Activated CD8-positive, alpha-beta T cell treated with anti-CD3 and anti-CD28 coated beads for 36 hours (primary cell): ENCODE measurements at regions not wholly inside any gene's neighbourhood (a gene's known extent, or its start where the extent isn't known, plus 50 kb on each side); places are given as distances from the start of the nearest gene placed in this dataset.
"Not testable (repeated sequence)": the region's sequence is repeated elsewhere in the genome, so short reads cannot be mapped to it uniquely, and the experiment has no call there.

Experiments
- ATAC-seq: fragments of 200-7000 bp; cut with Tn5 transposase; one replicate; pipeline ENCODE4 v1.10.0; 2021; ENCODE audit warnings: mild to moderate bottlenecking, moderate library complexity
- CTCF ChIA-PET: fragments of 350-600 bp; sonication (Branson Sonifier 250); formaldehyde crosslinking; loops from one replicate; lab custom pipeline; 2021; ENCODE audit warnings: antibody characterized with exemption; lab: Charles Lee
- POLR2A ChIA-PET: fragments of 350-600 bp; sonication (Branson Sonifier 250); formaldehyde crosslinking; loops from one replicate; lab custom pipeline; 2021; ENCODE audit warnings: antibody characterized with exemption; lab: Charles Lee
- DNase-seq: peaks from one replicate; pipeline ENCODE4 v3.0.0-alpha.2; 2020
- H3K27ac Mint-ChIP-seq: one replicate; pipeline ENCODE4 v1.8.0; 2021; ENCODE audit warnings: mild to moderate bottlenecking, mixed read lengths
- H3K27me3 Mint-ChIP-seq: one replicate; pipeline ENCODE4 v1.8.0; 2021; ENCODE audit warnings: mixed read lengths
- H3K36me3 Mint-ChIP-seq: one replicate; pipeline ENCODE4 v1.8.0; 2021; ENCODE audit warnings: low read depth, mixed read lengths
- H3K4me1 Mint-ChIP-seq: one replicate; pipeline ENCODE4 v1.8.0; 2021; ENCODE audit warnings: low read depth, mixed read lengths
- H3K4me3 Mint-ChIP-seq: one replicate; pipeline ENCODE4 v1.8.0; 2021; ENCODE audit warnings: mild to moderate bottlenecking, moderate library complexity, mixed read lengths
- H3K9me3 Mint-ChIP-seq: one replicate; pipeline ENCODE4 v1.8.0; 2021; ENCODE audit warnings: mixed read lengths
- CTCF ChIP-seq: fragments of 200-600 bp; IDR thresholded peaks from one replicate; pipeline ENCODE4 v1.8.0; 2022; ENCODE audit warnings: antibody characterized with exemption, mild to moderate bottlenecking
- intact Hi-C: fragments of 100-400 bp; cut with micrococcal nuclease; formaldehyde crosslinking; loops from one replicate; pipeline ENCODE4 v1.10.0; 2022

- ChIA-PET CTCF (no interaction called here), POLR2A (no interaction called here)
- H3K9me3 Mint-ChIP-seq = peaks cover 2% of the 10 kb centered on the region
- TF ChIP-seq CTCF = no peak
- peaks cover under 1% of the 10 kb centered on the region for H3K27me3 Mint-ChIP-seq
- H3K36me3 Mint-ChIP-seq = no peaks in the 10 kb centered on the region
- H3K27ac Mint-ChIP-seq = no peak overlapping the region
- no peak for ATAC-seq
- no peak for DNase-seq
- H3K4me1 Mint-ChIP-seq = no peaks in the 10 kb centered on the region
- no peak overlapping the region for H3K4me3 Mint-ChIP-seq
- intact Hi-C loops = no loop called here
Measured at GRCh38 chr1:232711996-232712395, 82.1 kb upstream of the SIPA1L2 start.

GRCh38 chr1:232713785-232714184 lies 83.9 kb upstream of the SIPA1L2 start:
- Mint-ChIP-seq H3K4me3 (no peak overlapping the region), H3K9me3 (peaks cover 4% of the 10 kb centered on the region), H3K27ac (no peak overlapping the region), H3K27me3 (peaks cover 6% of the 10 kb centered on the region), H3K36me3 (no peaks in the 10 kb centered on the region), H3K4me1 (no peaks in the 10 kb centered on the region)
- intact Hi-C loops = no loop called here
- no peak for ATAC-seq
- DNase-seq = no peak
- POLR2A ChIA-PET = no interaction called here
- CTCF ChIA-PET = no interaction called here
- no peak for TF ChIP-seq CTCF

- H3K27ac Mint-ChIP-seq = no peak overlapping the region
- intact Hi-C loops = no loop called here
- no peaks in the 10 kb centered on the region for H3K36me3 Mint-ChIP-seq
- no peak for DNase-seq
- TF ChIP-seq CTCF = no peak
- peaks cover 4% of the 10 kb centered on the region for H3K9me3 Mint-ChIP-seq
- H3K4me1 Mint-ChIP-seq = no peaks in the 10 kb centered on the region
- H3K27me3 Mint-ChIP-seq = peaks cover 9% of the 10 kb centered on the region
- ChIA-PET CTCF (no interaction called here), POLR2A (no interaction called here)
- ATAC-seq = no peak
- no peak overlapping the region for H3K4me3 Mint-ChIP-seq
Measured at GRCh38 chr1:232715154-232715553, 85.2 kb upstream of the SIPA1L2 start.

- peaks cover 15% of the 10 kb centered on the region for H3K27me3 Mint-ChIP-seq
- ATAC-seq, intact Hi-C loops, H3K36me3 Mint-ChIP-seq, H3K4me1 Mint-ChIP-seq, H3K27ac Mint-ChIP-seq, CTCF ChIA-PET, H3K4me3 Mint-ChIP-seq, POLR2A ChIA-PET, DNase-seq, H3K9me3 Mint-ChIP-seq: not testable (repeated sequence)
Measured at GRCh38 chr1:232717911-232718310, 87.3 kb upstream of the MAP10 start.

GRCh38 chr1:232718928-232719927 lies 86.0 kb upstream of the MAP10 start:
- ChIA-PET POLR2A (no interaction called here), CTCF (no interaction called here)
- DNase-seq (no peak), ATAC-seq (no peak)
- Mint-ChIP-seq H3K4me3 (no peak overlapping the region), H3K27me3 (peaks cover 16% of the 10 kb centered on the region), H3K9me3 (peaks cover 2% of the 10 kb centered on the region), H3K27ac (no peak overlapping the region), H3K36me3 (no peaks in the 10 kb centered on the region), H3K4me1 (no peaks in the 10 kb centered on the region)
- intact Hi-C loops = no loop called here
- TF ChIP-seq CTCF = no peak
